ENCODE measurements at regions not wholly inside any gene's neighbourhood (a gene's known extent, or its start where the extent isn't known, plus 50 kb on each side); places are given as distances from the start of the nearest gene placed in this dataset.

GRCh38 chr12:58537278-58537677 is 383.0 kb downstream of the LRIG3 start:
- H3K27ac ChIP-seq, result no peak overlapping the region
- H3K27me3 ChIP-seq (ENCODE audit: low read depth), result no peaks in the 10 kb centered on the region
- no peaks in the 10 kb centered on the region for H3K36me3 ChIP-seq
- H3K9me3 ChIP-seq, result no peaks in the 10 kb centered on the region
- H3K4me3 ChIP-seq, result no peak overlapping the region
- TF ChIP-seq CTCF (IDR thresholded peaks at IDR 0.05), result no peak
- ATAC-seq (no peak), DNase-seq (no peak)
- H3K4me1 ChIP-seq, result no peaks in the 10 kb centered on the region
- intact Hi-C loops (cut with DNase I), result no loop called here

- Histone ChIP-seq H3K4me1 (no peaks in the 10 kb centered on the region), H3K4me3 (no peak overlapping the region), H3K27ac (no peak overlapping the region), H3K36me3 (no peaks in the 10 kb centered on the region), H3K9me3 (no peaks in the 10 kb centered on the region), H3K27me3 (ENCODE audit: low read depth) (no peaks in the 10 kb centered on the region)
- no peak for ATAC-seq
- DNase-seq, result no peak
- intact Hi-C loops (cut with DNase I), result no loop called here
- no peak for TF ChIP-seq CTCF (IDR thresholded peaks at IDR 0.05)
Observed at GRCh38 chr12:58539295-58539694, 381.0 kb downstream of the LRIG3 start.

DNA sequence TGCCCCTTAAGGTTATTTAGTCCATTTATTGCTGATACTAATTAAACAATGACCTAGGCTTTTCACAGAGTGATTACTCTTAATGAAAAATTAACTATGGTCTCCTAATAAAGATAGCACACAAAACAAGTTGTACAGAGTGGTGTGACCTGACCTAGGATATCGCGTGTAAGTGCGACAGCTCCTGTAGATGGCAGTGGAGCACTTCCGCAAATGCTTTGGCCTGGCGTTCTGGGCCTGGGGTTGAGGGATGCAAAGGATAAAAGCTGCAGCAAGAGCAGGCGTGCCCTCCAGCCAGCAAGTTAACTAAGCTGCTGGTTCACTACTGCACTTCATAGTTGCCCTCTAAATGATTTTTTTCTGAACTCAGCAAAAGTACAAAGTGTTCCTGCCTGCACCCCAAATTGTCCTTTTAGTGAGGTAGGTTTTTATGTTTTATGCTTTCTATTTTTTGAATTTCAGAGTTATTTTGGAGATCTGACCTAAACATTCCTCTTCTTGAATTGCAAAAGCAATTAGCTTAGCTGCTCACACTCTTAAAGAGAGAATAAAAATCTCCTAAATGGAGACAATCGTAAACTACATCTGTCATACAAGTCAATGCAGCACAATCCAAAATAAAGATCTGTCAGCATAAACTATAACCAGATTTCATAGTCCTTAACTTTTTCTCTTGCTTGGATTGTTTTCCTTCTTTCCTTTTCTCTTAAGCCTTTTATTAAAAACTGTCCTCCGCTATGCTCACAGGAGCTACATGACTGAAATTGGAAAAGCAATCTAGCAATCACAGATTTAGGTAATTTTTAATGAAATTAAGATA is 379.6 kb downstream of the LRIG3 start:
- ATAC-seq (peak; percentile 80 to 86), DNase-seq (peak; percentile 59)
- Histone ChIP-seq H3K4me3 (no peak overlapping the region), H3K27me3 (ENCODE audit: low read depth) (no peaks in the 10 kb centered on the region), H3K36me3 (no peaks in the 10 kb centered on the region), H3K4me1 (no peaks in the 10 kb centered on the region), H3K9me3 (no peaks in the 10 kb centered on the region), H3K27ac (no peak overlapping the region)
- intact Hi-C loops (cut with DNase I), result no loop called here
- peak; percentile 53 for TF ChIP-seq CTCF (IDR thresholded peaks at IDR 0.05)

DNA sequence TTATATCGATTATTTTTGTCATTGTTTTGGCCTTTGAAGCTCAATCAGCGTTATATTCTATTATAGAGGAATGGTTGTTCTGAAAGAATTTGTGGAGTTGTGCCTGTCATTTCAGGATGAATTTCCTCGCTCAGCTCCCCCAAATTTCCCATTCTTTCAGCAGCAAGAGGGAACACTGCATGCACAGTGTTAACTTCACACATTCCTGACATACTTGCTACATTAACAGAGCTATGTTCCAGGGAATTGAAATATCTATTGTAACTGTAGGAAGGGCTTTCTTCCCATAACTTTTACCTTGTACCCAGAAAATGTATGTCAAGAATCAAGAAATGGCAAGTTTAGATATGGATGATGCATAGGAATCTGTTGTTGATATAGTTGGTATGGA is 379.0 kb downstream of the LRIG3 start:
- ATAC-seq (no peak), DNase-seq (no peak)
- no peak for TF ChIP-seq CTCF (IDR thresholded peaks at IDR 0.05)
- Histone ChIP-seq H3K4me1 (no peaks in the 10 kb centered on the region), H3K27me3 (ENCODE audit: low read depth) (no peaks in the 10 kb centered on the region), H3K9me3 (no peaks in the 10 kb centered on the region), H3K4me3 (no peak overlapping the region), H3K27ac (no peak overlapping the region), H3K36me3 (no peaks in the 10 kb centered on the region)
- intact Hi-C loops (cut with DNase I), result no loop called here

DNA sequence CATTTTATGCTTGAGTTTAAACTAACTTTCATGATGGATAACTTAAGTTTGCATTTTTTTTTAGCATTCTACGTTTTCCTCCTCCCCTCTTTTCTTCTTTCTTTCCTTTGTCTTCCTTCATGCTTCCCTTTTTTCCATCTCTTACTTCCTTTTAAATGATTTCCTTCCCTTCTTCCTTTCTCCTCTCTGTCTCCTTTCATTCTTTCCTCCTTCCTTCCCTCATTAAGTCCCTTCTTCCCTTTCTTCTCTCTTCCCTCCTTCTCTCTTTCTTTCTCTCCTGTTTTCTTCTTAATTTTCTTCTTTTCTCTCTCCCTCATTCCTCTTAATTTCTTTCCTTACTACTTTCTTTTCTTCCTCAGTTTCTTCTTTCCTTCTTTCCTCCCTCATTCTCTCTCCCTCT is 376.0 kb downstream of the LRIG3 start:
- no peak for TF ChIP-seq CTCF (IDR thresholded peaks at IDR 0.05)
- Histone ChIP-seq H3K4me3 (no peak overlapping the region), H3K36me3 (no peaks in the 10 kb centered on the region), H3K27me3 (ENCODE audit: low read depth) (no peaks in the 10 kb centered on the region), H3K4me1 (no peaks in the 10 kb centered on the region), H3K9me3 (no peaks in the 10 kb centered on the region), H3K27ac (no peak overlapping the region)
- ATAC-seq (no peak), DNase-seq (no peak)
- intact Hi-C loops (cut with DNase I), result no loop called here
